Heart left ventricle (tissue), 16 donors: ENCODE measurements at regions not wholly inside any gene's neighbourhood (a gene's known extent, or its start where the extent isn't known, plus 50 kb on each side); places are given as distances from the start of the nearest gene placed in this dataset.
"Not testable (repeated sequence)": the region's sequence is repeated elsewhere in the genome, so short reads cannot be mapped to it uniquely, and the experiment has no call there.

Experiments used
- ATAC-seq, 4 donors: fragments of 200-7000 bp; cut with Tn5 transposase; one replicate each; pipeline ENCODE4 v1.9.1; 2020 to 2022; ENCODE audit warnings: moderate library complexity in 4 of 4, mild to moderate bottlenecking in 3 of 4, moderate number of reproducible peaks in 1 of 4
- DNase-seq, 5 donors: peaks; one replicate each; pipeline ENCODE4 v3.0.0-alpha.2; 2020
- H3K27ac ChIP-seq, 12 donors: fragments of 200-600 bp; sonication (generic) in 4 of 12; one replicate each; pipeline versions ENCODE4 v1.5.0 to v1.8.0; 2016 to 2022; ENCODE audit warnings: mild to moderate bottlenecking in 2 of 12
- H3K27me3 ChIP-seq, 9 donors: fragments of 200-600 bp; sonication (generic) in 2 of 9; one replicate each; pipeline versions ENCODE4 v1.5.1 to v1.8.0; 2016 to 2022; ENCODE audit warnings: mild to moderate bottlenecking in 3 of 9
- H3K36me3 ChIP-seq, 9 donors: fragments of 200-600 bp; sonication (generic) in 2 of 9; one replicate each; pipeline versions ENCODE4 v1.5.0 to v1.8.0; 2018 to 2022; ENCODE audit warnings: mild to moderate bottlenecking in 2 of 9
- H3K4me1 ChIP-seq, 12 donors: fragments of 200-600 bp; sonication (generic) in 4 of 12; one replicate each; pipeline versions ENCODE4 v1.5.0 to v1.8.0; 2016 to 2022; ENCODE audit warnings: mild to moderate bottlenecking in 3 of 12
- H3K4me3 ChIP-seq, 12 donors: fragments of 200-600 bp; sonication (generic) in 4 of 12; one replicate each; pipeline versions ENCODE4 v1.5.0 to v1.8.0; 2017 to 2022; ENCODE audit warnings: mild to moderate bottlenecking in 9 of 12, moderate library complexity in 4 of 12
- H3K9me3 ChIP-seq, 12 donors: fragments of 200-600 bp; sonication (generic) in 4 of 12; one replicate each; pipeline versions ENCODE4 v1.5.0 to v1.8.0; 2016 to 2022; ENCODE audit warnings: mild to moderate bottlenecking in 1 of 12
- POLR2A ChIP-seq, 2 donors: fragments of 450-650 bp; IDR thresholded peaks; one replicate each; pipeline ENCODE4 v1.6.1; 2017; ENCODE audit warnings: antibody characterized with exemption in 2 of 2, mild to moderate bottlenecking in 2 of 2, moderate library complexity in 2 of 2
- WGBS, 4 donors: extraction: QIAGEN DNeasy Blood & Tissue Kit in 2 of 4; methylation state at CpG; one replicate each; pipeline versions ENCODE4 v1.1.5 to v1.1.7; 2013 to 2018; 5-methylcytosine and 5-hydroxymethylcytosine counted together
- intact Hi-C, 10 donors: fragments of 100-400 bp; cut with DNase I; formaldehyde crosslinking; loops; one replicate each; pipeline versions ENCODE4 v1.11.1 to v1.14.2; 2022
- TF ChIP-seq, protein P1 (sequence below), 12 donors: fragments of 200-600 bp; sonication (generic) in 4 of 12; IDR thresholded peaks; one replicate each; pipeline versions ENCODE4 v1.5.0 to v1.8.0; 2018 to 2022; ENCODE audit warnings: antibody characterized with exemption in 12 of 12, mild to moderate bottlenecking in 5 of 12
- donor health status: ischemic (EF 13 %, LVEDD 7.1; RV severe dilation, severe dysfunction).
- donor health status: healthy with polysubstance abuse.
- donor health status: DM: no; HTN: yes; CAD: no.
- donor health status: DM: no; HTN: no; CAD: no.
- donor health status: ischemic (EF 25% LVEDD 6.9; RV normal size, moderate dysfunction).
- donor health status: ischemic (EF 25% LVEDD 5.7; RV mildly dilated, moderate dysfunction).
- donor health status: healthy.
- donor health status: DM: yes; HTN: yes; CAD: no.
- donor health status: ischemic (EF 35%, LVEDD 5.7; RV mildly dilated, moderate dysfunction).
- donor health status: nonischemic (EF 11% LVEDD 7.7; RV severe dilation, severe dysfunction).
- donor health status: DM: yes; HTN: yes; CAD: no.
- donor health status: PGD.
- donor health status: ischemic (EF 29% LVEDD 5.4; RV normal size, mild dysfunction).
- donor health status: nonischemic (EF 23%, LVEDD 6.1; RV moderate dilation, normal function).

GRCh38 chr10:57049096-57049495 lies 688.0 kb upstream of the ZWINT start:
- WGBS, 4 donors, result 59 to 68% (median 62%) methylated on average over 2 of the region's 2 CpGs
- Histone ChIP-seq H3K4me1 (no peaks in the 10 kb centered on the region), H3K27me3 (no peaks in the 10 kb centered on the region), H3K27ac (no peak overlapping the region), H3K9me3 (peaks cover 0 to 21% (median 0%) of the 10 kb centered on the region in 12 donors), H3K36me3 (no peaks in the 10 kb centered on the region), H3K4me3 (no peak overlapping the region)
- ATAC-seq, result no peak
- intact Hi-C loops, result no loop called here
- DNase-seq, result no peak
- TF ChIP-seq, protein P1, sequence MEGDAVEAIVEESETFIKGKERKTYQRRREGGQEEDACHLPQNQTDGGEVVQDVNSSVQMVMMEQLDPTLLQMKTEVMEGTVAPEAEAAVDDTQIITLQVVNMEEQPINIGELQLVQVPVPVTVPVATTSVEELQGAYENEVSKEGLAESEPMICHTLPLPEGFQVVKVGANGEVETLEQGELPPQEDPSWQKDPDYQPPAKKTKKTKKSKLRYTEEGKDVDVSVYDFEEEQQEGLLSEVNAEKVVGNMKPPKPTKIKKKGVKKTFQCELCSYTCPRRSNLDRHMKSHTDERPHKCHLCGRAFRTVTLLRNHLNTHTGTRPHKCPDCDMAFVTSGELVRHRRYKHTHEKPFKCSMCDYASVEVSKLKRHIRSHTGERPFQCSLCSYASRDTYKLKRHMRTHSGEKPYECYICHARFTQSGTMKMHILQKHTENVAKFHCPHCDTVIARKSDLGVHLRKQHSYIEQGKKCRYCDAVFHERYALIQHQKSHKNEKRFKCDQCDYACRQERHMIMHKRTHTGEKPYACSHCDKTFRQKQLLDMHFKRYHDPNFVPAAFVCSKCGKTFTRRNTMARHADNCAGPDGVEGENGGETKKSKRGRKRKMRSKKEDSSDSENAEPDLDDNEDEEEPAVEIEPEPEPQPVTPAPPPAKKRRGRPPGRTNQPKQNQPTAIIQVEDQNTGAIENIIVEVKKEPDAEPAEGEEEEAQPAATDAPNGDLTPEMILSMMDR (IDR thresholded peaks at IDR 0.05), result no peak
- TF ChIP-seq POLR2A (IDR thresholded peaks at IDR 0.05), result no peak

DNA sequence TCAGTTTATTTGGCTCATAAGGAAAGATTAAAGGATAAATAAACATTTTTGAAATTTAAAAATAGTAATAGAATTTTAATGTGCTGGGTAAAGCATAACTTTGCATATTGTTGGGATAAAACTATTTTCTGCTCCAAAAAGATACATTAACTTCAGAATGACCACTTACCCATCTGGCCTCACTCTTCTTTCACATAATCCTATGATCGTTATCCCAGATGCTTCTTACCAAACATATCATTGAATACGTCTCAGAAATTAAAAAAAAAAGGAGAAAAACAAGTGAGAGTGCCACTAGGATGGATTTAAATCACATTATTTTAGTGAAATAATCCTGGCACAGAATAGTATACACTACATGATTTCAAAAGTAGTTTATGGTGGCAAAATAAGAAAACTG lies 677.5 kb upstream of the ZWINT start:
- no peak overlapping the region for H3K27ac ChIP-seq
- no peaks in the 10 kb centered on the region for H3K27me3 ChIP-seq
- no peak overlapping the region for H3K4me3 ChIP-seq
- DNase-seq, result no peak
- H3K4me1 ChIP-seq, result no peaks in the 10 kb centered on the region
- no peaks in the 10 kb centered on the region for H3K36me3 ChIP-seq
- TF ChIP-seq, protein P1 (IDR thresholded peaks at IDR 0.05), result no peak
- TF ChIP-seq POLR2A (IDR thresholded peaks at IDR 0.05), result no peak
- 70 to 85% (median 76%) methylated on average over 2 of the region's 2 CpGs for WGBS, 4 donors
- ATAC-seq, result no peak
- intact Hi-C loops, result no loop called here
- H3K9me3 ChIP-seq, result no peaks in the 10 kb centered on the region

GRCh38 chr10:57035310-57035709 lies 674.3 kb upstream of the ZWINT start:
- no peaks in the 10 kb centered on the region for H3K27me3 ChIP-seq
- no peak overlapping the region for H3K27ac ChIP-seq
- H3K36me3 ChIP-seq, result no peaks in the 10 kb centered on the region
- ATAC-seq, result no peak
- peaks cover 0 to 21% (median 14%) of the 10 kb centered on the region in 12 donors for H3K9me3 ChIP-seq
- H3K4me1 ChIP-seq, result no peaks in the 10 kb centered on the region
- TF ChIP-seq POLR2A (IDR thresholded peaks at IDR 0.05), result no peak
- TF ChIP-seq, protein P1 (IDR thresholded peaks at IDR 0.05), result no peak
- 83 to 89% (median 88%) methylated on average over 2 of the region's 2 CpGs for WGBS, 4 donors
- H3K4me3 ChIP-seq, result no peak overlapping the region
- intact Hi-C loops, result no loop called here
- DNase-seq, result no peak

- H3K27me3 ChIP-seq, DNase-seq, H3K36me3 ChIP-seq, H3K4me3 ChIP-seq, H3K27ac ChIP-seq, H3K4me1 ChIP-seq, intact Hi-C loops, ATAC-seq: not testable (repeated sequence)
- WGBS, 4 donors, result 78 to 100% (median 84%) methylated on average over 3 to 5 of the region's 5 CpGs
- H3K9me3 ChIP-seq, result peaks cover 0 to 27% (median 16%) of the 10 kb centered on the region in 12 donors
Observed at GRCh38 chr10:57032301-57032700, 671.2 kb upstream of the ZWINT start.

DNA sequence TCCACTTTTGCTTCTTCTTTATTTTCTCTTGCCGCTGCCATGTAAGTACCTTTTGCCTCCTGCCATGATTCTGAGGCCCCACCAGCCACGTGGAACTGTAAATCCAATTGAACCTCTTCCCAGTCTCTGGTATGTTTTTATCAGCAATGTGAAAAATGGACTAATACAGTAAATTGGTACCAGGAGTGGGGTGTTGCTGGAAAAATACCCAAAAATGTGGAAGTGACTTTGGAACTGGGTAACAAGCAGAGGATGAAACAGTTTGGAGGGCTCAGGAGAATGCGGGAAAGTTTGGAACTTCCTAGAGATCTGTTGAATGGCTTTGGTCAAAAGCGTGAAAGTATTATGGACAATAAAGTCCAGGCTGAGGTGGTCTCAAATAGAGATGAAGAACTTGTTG lies 670.3 kb upstream of the ZWINT start:
- no peak for TF ChIP-seq POLR2A (IDR thresholded peaks at IDR 0.05)
- TF ChIP-seq, protein P1 (IDR thresholded peaks at IDR 0.05), result no peak
- H3K36me3 ChIP-seq, result no peaks in the 10 kb centered on the region
- no peaks in the 10 kb centered on the region for H3K27me3 ChIP-seq
- no peaks in the 10 kb centered on the region for H3K4me1 ChIP-seq
- ATAC-seq (no peak), DNase-seq (no peak)
- H3K9me3 ChIP-seq, result peaks cover 0 to 27% (median 16%) of the 10 kb centered on the region in 12 donors
- H3K4me3 ChIP-seq, result no peak overlapping the region
- intact Hi-C loops, result no loop called here
- WGBS, 4 donors, result 86 to 92% (median 89%) methylated on average over 4 of the region's 4 CpGs
- no peak overlapping the region for H3K27ac ChIP-seq
